ENCODE measurements at regions not wholly inside any gene's neighbourhood (a gene's known extent, or its start where the extent isn't known, plus 50 kb on each side); places are given as distances from the start of the nearest gene placed in this dataset.
"Not testable (repeated sequence)": the region's sequence is repeated elsewhere in the genome, so short reads cannot be mapped to it uniquely, and the experiment has no call there.

DNA sequence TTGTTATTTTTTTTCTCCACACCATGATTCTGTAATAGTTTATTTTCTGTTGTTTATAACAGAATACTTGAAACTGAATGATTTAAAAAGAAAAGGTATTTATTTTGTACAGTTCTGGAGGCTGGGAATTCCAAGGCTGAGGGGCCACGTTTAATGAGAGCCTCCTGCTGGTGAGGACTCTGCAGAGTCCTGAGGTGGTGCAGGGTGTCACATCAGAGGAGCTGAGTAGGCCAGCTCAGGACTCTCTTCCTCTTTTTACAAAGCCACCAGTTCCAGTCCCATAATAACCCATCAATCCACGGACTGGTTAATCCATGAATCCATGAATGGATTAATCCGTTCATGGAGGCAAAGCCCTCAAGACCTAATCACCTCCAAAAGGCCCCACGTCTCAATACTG lies 71.6 kb downstream of the TFAP2A start:
- no peak for DNase-seq (ENCODE audit: low read depth)

DNA sequence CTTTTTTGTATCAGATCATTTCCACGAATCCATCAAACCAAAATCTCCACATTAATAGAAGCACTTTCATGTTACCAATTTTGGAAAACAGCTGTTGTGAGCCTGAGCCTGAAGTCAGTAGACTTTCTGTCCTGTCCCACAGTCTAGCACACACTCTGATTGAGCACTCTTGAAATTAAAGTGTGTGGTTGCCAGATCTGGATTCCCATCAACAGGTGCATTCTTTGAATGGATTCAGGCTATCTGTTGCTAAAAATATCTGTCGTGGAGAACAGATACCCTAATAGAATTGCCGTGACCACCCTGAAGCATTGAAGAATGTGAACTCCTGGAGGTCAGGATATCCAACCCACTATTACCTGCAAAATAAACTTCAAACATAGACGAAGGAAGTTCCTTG lies 73.3 kb downstream of the TFAP2A start:
- DNase-seq (ENCODE audit: low read depth) = peak; percentile 76

DNA sequence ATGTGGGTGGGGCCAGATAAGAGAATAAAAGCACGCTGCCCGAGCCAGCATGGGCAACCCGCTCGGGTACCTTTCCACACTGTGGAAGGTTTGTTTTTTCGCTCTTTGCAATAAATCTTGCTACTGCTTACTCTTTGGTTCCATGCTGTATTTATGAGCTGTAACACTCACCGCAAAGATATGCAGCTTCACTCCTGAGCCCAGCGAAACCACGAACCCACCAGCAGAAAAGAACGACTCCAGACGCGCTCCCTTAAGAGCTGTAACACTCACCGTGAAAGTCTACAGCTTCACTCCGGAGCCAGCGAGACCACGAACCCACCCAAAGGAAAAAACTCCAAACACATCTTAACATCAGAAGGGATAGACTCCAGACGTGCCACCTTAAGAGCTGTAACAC lies 76.7 kb downstream of the TFAP2A start:
- DNase-seq (ENCODE audit: low read depth) = no peak

DNA sequence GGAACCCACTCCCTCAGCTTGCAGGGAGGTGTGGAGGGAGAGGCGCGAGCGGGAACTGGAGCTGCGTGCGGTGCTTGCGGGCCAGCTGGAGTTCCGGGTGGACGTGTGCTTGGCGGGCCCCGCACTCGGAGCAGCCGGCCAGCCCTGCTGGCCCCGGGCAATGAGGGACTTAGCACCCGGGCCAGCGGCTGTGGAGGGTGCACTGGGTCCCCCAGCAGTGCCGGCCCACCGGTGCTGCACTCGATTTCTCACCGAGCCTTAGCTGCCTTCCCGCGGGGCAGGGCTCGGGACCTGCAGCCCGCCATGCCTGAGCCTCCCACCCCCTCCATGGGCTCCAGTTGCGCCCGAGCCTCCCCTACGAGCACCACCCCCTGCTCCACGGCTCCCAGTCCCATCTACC lies 77.5 kb downstream of the TFAP2A start:
- not testable (repeated sequence) for DNase-seq (ENCODE audit: low read depth)

DNA sequence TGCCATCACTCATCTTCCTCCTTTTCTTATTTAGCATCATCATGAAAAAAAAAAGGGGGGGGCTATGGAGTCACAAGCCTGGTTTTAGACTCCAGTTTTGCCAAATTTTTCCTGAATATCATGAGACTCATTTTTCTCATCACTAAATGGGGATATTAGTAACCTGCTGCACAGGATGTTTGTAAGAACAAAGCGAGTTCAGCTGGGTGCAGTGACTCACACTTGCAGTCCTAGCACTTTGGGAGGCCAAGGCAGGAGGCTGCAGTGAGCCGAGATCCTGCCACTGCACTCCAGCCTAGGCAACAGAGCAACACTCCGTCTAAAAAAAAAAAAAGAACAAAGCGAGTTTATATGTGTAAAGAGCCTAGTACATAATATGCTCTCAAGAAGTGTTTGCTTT lies 82.8 kb downstream of the TFAP2A start:
- DNase-seq (ENCODE audit: low read depth) = no peak

DNA sequence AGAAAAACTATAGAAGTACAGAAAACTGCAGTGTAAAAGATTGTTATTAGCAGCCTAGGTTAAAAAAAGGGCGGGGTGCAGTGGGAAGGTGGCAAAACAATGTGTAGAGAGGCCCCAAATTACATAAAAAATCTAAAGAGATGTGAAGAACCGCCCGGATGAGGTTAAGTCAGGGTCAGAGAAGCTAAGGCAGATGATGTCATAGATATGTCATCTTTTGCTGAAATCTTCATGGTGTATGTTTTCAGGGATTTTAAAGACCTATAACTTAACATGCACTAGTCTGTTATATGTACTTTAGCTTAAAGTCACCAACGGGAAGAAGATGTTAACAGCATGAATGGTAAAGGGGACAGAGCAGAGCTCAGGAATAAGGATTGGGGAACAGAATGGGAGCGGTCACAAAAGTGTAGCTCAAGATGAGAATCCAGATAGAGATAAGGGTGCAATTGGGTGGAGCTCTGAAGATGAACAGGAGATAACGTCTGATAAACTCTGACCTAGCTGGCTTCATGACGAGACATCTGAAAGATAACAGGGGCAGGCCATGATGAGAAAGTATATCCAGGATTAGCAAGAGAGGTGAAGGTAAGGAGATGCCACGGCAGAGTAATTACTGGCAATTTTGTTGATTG lies 83.4 kb downstream of the TFAP2A start:
- DNase-seq (ENCODE audit: low read depth) = no peak

DNA sequence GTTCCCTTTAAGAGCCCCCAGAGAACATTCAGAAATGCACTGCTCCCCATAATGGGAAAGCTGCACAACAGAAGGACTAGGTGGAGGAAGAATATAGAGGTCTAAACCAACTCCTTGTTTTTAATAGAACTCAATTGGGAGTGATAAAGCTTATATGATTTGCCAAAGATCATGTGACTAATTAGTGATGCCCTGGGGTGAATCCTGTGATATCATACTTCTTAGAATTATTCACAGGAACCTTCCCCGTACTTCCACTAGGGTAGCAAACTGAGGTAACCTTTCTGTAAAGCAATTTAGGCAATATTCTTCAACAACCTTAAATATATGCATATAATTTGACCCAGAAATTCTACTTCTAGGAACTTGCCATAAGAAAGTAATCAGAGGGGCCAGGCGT lies 84.4 kb downstream of the TFAP2A start:
- no peak for DNase-seq (ENCODE audit: low read depth)

DNA sequence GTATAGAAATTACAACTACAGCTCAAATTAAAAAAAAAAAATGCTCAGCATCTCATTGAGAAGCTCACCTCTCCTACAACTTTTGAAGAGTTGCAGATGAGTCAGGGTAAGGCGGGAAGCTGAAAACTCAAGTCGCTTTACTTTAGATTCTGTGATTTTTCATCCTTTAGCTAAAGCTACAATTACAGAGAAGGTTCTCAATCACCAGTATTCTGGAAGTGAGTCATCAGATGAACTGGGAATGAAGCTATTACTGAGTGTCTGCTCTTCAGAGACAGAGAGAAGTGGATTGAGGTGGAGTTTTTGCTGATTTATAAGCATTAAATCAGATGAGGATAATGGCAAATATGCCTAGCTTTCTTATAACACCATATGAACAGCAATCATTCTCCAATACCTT lies 91.9 kb downstream of the TFAP2A start:
- DNase-seq (ENCODE audit: low read depth) = no peak

DNA sequence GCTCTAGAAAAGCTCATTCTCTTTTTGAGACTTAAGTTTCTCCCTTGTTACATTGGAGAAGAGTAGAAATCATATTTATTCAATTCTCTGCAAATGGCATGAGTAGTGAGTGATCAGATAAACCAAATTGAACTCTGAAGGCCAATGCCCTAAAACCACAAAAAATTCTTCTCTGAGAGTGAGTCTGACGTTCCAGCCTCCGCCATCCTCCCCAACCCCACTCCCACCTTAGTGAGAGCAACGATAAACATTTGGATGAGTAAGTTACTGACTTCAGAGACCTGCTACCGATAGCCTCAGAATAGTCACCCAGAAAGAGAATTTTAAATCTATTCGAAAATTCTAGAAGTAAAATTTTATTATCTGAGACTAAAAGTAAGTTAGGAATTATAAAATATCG lies 94.6 kb downstream of the TFAP2A start:
- no peak for DNase-seq (ENCODE audit: low read depth)

DNA sequence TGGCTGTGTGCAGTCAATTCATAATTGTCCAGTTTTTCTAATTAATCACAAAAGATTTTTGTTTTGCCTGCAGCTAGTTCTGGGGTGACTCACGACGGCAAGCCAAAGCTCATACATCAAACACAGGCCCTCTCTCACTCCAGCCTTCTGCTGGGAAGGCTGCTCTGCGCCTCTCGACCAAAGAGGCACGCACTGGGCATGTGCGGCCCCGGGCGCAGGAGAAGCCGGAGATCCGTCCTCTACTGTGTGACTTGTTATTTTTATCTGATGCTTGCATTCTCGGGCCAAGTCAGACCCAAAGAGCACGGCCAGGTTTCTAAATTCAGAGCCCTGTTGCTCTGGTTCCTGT lies 98.5 kb downstream of the TFAP2A start:
- DNase-seq (ENCODE audit: low read depth) = no peak

DNA sequence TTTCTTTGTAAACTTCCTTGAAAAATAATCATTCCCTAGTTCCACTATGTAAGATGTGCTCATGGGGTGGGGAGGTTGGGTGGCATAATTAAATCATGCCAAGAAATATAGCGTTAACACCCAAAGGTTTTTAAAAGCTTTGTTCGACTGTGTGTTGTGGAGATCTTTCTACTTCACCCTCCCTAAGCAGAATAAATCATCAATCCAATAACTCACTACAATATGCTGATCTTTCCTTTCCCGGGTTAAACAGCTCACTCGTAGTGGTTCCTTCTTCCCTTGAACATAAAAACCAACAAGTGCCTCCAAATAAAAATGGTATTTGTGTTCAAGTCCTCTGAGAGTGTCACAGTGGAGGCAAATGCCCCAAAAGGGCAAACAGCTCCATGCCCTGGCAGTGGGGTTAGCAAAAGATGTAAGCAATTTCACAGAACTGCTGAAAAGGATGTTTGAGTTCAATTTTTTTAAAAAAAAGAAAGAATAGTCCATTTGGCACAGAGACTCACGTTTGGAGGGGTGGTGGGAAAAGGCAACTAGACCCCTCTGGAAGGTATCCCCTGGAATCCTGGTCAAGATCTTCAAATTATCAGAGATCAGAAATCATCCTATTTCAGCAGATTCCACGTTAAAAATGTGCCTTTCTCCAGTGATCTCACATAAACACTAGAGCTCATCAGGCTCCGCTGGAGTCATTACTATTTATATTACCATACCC lies 99.1 kb downstream of the TFAP2A start:
- no peak for DNase-seq (ENCODE audit: low read depth)

DNA sequence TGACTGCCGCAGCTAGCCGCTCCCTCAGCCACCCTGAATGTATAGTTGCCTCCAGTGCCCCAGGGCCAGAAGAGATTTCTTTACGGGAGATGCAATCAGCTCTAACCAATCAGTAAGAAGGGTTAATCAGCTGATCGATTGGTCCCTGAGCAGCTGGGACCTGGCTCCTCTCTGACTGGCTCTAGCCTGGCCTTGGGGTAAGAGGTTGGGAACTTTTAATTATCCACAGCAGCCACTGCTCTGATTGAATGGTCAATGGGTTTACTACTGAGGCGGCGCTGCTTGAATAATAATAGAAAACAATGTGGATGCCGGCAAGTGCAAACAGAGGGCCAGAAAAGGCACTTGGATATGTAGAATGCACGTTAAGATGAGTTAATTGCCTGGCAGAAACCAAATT lies 99.8 kb downstream of the TFAP2A start:
- DNase-seq (ENCODE audit: low read depth) = no peak

DNA sequence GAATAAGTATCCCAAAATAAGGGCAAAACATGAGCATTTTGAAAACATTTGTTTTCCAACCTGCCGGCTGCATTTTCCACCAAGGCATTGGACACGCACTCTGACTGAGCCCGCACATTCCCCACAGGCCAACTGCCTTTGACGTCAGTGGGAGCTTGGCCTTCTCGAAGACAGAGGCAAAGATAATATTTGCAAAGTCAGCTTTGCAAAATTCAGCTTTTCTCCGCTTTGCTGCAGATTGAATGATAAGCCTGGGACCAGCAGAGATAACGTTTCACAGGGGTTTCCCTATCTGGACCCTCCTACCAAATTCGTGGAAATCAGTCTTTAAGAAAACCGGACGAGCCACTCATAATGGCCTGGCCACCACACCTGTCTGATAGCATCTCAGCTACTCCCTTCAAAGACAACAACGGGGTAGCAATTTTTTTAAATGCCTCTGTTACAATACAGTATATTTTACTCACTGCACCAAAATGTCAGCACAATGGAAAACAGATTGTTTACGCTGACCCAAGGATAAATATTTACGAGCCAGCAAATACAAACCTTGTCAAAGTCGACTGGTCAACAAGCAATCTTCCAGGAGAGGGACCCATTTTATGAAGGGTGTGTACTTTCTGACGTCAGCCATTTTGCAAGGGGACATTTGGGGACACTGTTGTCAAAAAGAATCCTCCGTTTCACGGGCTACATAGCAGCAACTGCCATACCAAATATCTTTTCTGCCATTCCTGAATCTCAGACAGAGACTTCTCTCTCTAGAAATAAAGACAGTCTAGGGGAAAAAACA lies 100.5 kb downstream of the TFAP2A start:
- DNase-seq (ENCODE audit: low read depth) = no peak

DNA sequence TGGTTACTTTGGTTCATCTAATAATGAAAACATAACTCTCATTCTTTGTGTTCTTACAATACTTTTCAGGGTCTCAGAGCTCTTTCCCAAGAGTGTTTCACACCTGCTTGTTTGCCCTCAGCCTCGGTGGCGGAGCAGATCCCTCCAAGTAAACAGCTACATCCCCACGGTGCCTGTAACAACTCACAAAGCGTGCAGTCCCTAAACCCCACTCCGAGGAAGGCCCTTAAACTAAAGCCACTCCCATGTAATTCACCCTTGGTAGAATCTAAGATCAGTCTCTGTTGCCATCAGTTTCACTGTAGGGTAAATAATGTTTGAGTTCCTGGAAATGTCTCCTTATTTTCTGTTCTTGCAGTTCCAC lies 101.1 kb downstream of the TFAP2A start:
- DNase-seq (ENCODE audit: low read depth) = no peak

DNA sequence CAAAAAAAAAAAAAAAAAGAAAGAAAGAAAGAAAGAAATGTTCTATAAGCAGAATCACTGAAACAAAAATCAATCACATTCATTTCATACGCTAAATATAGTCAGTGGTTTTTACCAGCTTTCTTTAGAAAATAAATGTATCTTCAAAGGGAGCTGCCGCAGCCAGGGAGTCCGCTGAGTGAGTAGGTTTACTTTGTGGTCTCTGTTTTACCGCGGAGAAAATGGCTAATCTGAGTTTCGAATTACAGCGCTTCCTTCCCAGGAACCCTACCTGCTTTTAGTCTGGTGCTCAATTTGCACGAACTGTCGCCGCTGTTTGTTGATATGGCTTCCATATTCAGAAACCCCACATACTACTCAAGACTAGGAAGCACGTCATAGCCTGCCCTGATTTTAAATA lies 102.4 kb downstream of the TFAP2A start:
- no peak for DNase-seq (ENCODE audit: low read depth)

DNA sequence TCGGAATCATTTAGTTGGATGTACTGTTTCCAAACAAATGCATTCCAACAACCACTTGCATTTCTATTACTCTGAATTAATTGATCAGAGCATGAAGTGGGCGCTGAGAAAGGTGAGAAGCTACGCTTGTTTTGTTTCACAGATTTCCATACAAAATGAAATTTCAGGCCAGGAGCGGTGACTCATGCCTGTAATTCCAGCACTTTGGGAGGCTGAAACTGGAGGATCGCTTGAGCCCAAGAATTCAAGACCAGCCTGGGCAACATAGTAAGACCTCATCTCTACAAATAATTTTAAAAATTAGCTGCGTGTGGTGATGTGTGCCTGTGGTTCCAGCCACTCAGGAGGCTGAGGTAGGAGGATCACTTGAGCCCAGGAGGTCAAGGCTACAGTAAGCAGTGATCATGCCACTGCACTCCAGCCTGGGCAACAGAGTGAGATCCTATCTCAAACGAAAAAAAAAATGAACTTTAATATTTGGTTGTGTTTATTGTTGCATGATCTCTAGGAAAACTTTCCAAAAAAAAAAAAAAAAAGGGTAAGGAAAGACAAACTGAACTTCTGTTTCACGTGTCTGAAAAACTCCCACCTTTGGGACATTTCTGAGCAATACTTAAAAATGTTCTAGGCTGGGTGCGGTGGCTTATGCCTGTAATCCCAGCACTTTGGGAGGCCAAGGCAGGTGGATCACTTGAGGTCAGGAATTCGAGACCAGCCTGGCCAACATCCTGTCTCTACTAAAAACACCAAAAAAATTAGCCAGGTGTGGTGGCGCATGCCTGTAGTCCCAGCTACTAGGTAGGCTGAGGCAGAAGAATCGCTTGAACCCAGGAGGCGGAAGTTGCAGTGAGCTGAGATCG lies 103.1 kb downstream of the TFAP2A start:
- DNase-seq (ENCODE audit: low read depth) = not testable (repeated sequence)

DNA sequence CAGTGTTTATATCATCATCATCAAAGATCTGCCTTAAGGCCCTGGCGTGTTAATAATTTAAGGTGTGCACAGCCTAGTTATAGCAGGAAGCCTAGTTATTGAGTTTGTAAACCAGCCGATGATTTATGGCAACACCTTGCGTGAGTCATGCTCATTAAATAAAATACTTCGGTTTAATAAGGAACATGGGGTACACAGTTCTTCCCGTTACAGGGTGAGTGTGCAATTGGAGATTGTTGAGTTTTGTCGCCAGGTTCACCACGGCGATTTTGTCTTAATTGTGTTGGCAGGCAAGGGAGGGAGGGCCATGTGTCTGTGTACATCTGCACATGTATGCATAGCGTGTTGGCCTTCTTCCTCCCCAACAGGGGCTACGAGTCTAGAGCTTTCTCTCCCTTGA lies 104.0 kb downstream of the TFAP2A start:
- no peak for DNase-seq (ENCODE audit: low read depth)

DNA sequence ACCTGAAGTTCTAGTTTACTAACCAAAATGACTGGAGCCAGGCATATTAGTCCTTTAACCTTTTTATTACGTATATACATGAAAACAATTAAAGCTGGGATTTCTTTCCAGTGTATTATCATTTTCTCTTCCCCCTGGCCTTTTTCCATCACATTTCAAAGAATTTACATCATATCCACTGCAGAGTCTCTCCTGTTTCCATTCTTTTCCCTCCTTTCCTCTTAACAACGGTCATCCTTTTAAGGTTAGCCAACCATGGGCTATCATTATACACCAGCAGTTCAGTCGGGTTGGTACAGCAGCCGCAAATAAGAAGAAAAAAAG lies 104.6 kb downstream of the TFAP2A start:
- no peak for DNase-seq (ENCODE audit: low read depth)

DNA sequence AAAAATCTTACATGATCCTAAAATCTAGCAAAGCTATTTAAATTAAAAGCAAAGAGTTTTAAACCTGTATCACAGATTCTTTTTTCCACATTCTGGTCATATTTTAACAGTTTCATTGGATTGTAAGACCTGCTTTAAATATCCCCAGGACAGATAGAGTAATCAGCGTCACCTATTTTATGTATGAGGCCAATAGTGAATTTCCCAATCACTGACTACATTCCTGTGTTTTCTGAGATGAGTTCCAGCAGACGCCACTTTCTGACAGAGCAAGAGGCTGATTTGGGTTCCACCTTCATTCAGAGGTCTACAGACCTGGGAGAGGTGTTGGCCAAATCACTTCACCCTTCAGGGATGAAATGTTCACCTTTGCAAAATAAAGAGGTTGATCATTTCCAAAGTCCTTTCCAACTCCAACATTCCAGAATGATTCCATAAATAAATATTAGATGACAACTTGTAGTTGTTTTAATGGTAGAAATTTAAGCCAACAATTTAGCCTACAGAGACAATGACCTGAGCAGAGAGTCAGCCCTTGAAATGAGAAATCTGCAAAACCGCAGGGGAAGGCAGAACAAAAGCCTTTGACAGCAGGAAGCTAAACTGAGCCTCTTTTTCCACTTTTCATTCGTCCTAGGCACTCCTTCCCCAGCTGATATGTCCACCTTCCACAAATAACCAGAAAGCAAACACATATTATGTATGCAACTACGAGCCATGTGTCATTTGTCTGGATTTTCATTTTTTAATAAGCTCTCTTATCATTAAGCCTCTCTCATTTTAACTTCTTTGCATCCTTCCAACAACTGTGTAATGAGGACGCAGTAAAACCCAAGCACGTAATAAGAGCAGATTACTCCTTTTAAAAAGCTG lies 105.2 kb downstream of the TFAP2A start:
- DNase-seq (ENCODE audit: low read depth) = no peak

DNA sequence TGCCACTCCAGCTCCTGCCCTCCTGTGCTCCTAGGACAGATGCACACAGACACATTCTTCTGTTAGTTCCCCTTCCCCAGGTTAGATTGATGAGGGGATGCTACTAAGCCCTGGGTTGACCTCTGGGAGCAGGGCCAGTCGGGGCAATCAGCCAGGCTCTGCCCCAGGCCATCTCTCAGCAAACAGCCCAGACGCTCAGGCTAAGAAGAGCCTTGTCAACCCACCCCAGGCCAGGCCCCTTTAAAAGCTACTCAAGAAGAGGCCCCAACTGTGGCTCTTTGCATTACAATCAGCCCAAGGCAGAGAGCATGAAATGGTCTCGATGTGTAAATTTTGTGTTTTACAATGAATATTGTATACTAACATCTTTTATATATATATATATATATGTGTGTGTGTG lies 107.4 kb downstream of the TFAP2A start:
- DNase-seq (ENCODE audit: low read depth) = no peak

DNA sequence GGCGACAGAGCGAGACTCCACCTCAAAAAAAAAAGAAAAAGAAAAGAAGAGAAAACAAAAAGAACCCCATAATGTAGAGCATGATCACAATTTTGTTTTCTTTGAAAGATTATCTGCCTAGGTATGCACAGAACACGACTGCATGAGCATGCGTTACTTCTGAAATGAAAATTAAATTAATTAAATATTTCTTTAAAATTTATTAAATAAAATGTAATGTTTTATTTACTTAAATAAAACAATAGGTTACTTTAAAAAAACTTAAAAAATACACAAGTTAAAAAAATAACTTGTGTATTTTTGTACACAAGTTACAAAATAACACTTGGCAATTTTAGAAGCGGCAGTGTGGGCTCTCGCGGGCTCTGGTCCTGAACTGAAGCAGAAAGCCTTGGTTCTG lies 107.8 kb downstream of the TFAP2A start:
- DNase-seq (ENCODE audit: low read depth) = no peak
